Stimulated activated CD4-positive, alpha-beta T cell treated with anti-CD3 and anti-CD28 coated beads, Interleukin-1b, Interleukin-23, amount 100 ng/mL, for 24 hours (primary cell): ENCODE measurements at regions not wholly inside any gene's neighbourhood (a gene's known extent, or its start where the extent isn't known, plus 50 kb on each side); places are given as distances from the start of the nearest gene placed in this dataset.
"Not testable (repeated sequence)": the region's sequence is repeated elsewhere in the genome, so short reads cannot be mapped to it uniquely, and the experiment has no call there.

Experiments used
- DNase-seq, 4 experiments: peaks; one replicate each; pipeline ENCODE4 v3.0.0-alpha.2; 2020; ENCODE audit warnings: low read depth in 4 of 4, low spot score in 1 of 4

- no peak for DNase-seq
Measured at GRCh38 chr12:83767723-83768122, 1081.0 kb downstream of the TMTC2 start.

DNA sequence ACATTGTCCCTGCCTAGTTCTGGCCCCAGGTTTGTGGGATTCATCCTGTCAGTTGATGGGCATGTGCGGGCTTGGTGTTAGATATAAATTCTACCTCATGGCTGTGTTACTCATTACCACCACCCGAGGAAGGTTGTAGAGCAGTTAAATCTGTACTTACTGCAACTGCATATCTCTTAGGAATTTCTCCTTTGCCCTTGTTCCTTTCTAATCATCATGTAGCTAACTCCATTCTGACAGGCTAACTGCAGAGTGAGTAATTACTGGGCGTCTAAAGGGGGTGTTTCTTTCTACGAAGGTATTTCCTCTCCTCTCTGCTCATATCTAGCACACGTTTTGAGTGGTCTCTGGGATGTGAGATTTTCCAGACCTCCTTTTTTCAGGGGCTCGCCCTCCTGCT is 1076.7 kb downstream of the TMTC2 start:
- no peak for DNase-seq

DNA sequence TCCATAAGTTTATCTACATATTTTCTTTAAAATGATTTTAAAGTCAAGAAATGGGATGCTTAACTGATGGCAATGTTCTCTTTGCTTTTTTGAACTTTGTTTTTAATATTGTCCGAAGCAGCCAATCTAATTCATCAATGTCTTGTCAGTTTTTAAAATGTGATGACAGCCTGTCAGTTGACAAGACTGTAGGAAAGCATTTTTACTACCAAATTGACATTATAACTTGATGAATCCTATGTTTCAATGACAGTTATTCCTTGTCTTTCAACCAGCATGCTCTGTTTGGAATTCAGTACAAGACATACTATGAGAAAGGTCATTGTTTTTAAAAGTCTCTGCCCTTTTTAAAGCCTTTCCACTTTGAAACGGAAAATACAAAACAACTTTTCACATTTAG is 1073.2 kb downstream of the TMTC2 start:
- DNase-seq = no peak

DNA sequence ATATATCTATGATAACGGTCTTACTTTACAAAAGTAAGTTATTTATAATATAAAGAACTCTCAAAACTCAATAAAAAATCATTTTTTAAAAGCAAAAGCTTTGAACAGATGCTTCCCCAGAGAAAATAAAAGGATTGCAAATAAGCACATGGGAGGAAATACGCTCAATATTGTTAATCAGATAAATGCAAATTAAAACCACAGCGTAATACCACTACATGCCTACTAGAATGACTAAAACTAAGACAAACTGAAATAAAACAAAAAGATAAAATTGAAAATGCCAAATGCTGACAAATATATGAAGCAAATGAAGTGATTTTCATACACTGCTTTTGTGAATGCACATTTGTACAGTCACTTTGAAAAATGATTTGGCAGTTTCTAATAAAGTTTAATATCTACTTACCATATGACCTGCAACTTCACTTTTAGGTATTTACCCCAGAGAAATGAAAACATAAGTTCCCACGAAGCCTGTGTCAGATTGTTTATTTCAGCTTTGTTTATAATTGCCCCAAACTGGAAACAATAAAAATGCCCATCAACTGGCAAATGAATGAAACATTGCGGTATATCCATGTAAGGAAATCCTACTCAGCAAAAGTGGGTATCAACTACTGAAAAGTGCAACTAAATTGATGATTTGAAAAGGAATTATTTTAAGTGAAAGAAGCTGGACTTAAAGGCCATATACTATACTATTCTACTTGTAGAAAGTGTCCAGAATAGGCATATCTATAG is 1072.4 kb downstream of the TMTC2 start:
- DNase-seq = no peak

DNA sequence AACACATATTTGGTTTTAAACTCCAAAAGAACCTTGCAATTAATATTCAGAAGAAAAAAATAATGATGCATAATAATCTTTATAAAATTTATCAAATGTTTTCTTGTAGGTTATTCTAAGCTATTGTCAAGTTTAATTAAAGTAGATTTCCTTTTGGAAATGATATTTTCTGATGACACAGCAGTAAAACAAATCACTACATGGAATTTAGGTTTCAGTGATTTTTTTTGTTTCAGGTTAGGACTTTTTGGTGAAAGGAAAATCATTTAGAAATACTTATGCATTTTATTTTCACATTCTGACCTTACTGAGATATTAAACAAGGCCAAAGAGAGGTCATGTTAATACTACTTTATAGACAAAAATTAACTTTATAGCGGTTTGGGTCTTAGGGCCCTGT is 1067.2 kb downstream of the TMTC2 start:
- no peak for DNase-seq

DNA sequence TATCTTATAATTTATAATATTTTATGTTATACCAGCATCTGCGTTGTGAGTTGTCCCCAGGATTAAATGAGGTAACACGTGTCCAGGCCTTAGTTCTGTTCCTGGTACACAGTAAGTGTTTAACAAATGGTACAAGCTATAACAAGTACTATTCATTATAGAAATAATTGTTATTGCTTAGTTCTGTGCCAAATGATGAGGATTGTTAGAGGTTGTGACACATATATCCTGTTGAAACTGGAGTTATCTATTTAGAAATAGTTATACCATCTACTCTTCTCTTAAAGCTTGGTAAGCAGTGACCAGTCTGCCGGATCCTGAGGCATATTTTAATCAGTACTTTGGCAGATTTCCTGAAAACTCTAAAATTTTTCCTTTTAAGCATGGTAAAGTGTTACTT is 1066.5 kb downstream of the TMTC2 start:
- DNase-seq = no peak

DNA sequence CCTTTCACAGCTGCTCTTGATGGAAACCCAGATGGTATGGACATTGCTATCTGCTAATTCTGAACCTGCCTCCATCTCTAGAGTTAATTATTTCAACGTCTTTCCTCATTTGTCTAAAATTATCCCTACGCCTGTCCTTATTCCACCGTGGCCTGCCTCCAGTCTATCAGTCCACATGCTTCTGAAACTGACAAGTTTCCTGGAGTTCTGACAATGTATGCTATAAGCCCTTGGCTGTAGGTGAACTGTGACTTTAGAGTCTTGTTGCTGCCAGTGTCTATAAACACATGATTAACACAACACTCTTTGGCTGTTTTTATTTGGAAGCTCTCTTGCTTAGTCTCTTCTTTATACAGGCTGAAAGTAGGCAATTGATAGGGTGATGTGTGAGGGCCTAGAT is 1052.9 kb downstream of the TMTC2 start:
- DNase-seq = no peak

DNA sequence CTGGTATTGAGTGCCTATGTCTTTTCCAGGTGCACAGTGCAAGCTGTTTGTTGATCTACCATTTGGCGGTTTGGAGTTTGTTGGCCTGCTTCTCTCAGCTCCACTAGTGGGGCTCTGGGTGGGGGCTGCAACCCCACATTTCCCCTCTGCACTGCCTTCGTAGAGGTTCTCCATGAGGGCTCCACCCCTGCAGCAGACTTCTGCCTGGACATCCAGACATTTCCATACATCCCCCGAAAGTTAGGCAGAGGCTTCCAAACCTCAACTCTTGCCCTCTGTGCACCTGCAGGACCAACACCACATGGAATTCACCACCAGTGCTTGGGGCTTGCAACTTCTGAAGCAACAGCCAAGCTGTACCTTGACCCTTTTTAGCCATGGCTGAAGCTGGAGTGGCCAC is 1024.1 kb downstream of the TMTC2 start:
- DNase-seq = no peak

- no peak for DNase-seq
Measured at GRCh38 chr12:83709899-83710298, 1023.2 kb downstream of the TMTC2 start.

DNA sequence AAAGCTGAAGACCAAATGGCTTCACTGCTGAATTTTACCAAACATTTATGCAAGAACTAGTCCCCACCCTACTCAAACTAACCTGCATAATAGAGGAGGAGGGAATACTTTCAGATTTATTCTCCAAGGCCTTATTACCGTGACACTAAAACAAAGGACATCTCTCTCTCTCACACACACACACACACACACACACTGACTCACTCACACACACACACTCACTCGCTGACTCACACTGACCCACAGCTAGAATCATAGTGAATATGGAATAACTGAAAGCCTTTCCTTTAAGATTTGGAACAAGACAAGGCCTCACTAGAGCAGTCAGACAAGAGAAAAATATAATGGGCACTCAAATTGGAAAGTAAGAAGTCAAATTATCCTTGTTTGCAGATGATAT is 1014.1 kb downstream of the TMTC2 start:
- DNase-seq = no peak

GRCh38 chr12:83696311-83696710 is 1009.6 kb downstream of the TMTC2 start:
- not testable (repeated sequence) for DNase-seq

GRCh38 chr12:83691730-83692129 is 1005.0 kb downstream of the TMTC2 start:
- DNase-seq = no peak

DNA sequence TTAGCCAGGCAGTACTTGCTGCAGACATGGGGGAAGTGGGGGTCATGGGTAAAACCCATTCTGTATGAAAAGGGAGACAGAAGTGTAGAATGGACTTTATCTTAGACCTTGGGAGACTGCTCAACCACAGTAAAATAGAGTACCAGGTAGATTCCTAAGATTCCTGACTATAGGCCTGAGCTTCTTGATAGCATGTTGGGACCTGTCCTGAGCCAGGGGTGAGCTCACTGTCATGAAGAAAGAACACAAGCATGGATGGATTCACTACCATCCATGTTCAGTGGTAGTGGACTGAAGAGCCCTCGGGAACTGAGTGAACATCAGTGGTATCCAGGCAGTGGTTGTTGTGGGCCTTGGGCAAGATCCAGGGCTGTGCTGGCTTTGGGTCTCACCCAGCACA is 1003.8 kb downstream of the TMTC2 start:
- DNase-seq = no peak

DNA sequence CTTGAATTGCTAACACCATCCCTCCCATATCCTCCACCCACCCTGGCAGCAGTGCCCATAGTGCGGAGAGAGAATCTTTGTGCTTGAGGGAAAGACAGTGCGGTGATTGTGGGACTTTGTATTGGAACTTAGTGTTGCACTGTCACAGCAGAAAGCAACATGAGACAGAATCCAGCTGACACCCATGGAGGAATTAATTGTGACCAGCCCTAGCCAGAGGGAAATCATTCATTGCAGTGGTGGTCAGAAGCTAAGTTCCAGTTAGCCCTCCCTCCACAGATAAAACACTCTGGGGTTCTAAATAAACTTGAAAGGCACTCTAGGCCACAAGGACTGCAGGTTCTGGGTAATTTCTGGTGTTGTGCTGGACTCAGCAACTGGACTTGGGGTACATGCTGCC is 1002.6 kb downstream of the TMTC2 start:
- DNase-seq = no peak

DNA sequence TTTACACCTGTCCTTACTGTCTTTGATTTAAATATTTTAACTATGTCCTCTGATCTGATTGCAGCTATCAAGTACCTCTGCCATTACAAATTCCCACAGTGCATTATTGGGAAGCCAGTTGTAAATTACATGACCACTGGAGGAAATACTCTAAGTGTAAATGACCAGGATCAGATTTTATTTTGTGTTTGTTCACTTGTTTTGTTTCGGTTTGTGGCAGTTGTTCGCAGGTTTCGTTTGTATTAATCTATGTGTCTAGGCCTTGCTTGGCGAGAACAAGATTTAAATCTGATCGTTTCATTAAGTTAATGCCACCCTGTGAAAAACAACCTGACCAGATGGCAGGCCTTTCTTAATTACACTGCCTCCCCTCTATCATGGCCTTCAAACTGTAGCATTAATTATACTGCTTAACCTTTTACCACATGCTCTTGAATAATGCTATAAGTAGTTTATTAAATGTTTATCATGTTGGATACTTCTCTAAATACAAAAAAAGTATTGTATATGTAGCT is 990.1 kb downstream of the TMTC2 start:
- no peak for DNase-seq

DNA sequence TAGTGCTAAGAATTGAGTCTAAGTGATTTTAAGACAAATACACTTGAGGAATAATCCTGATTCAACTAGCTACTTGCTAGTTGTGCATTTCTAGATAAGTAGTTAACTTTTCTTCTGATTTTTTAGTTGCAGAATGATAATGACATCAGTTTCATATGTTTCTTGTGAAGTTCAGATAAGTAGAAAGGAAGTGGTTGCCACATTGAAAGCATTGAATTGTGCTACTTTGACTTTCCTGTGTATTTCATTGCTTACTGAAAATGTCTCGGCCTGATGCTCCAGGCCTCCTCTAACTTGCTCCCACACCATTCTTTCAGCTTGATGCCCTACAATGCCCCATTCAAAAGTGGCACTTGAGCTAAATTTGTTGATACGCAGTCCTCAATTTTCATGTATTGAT is 980.0 kb downstream of the TMTC2 start:
- no peak for DNase-seq

- DNase-seq = no peak
Measured at GRCh38 chr12:83665634-83666218, 979.0 kb downstream of the TMTC2 start.

DNA sequence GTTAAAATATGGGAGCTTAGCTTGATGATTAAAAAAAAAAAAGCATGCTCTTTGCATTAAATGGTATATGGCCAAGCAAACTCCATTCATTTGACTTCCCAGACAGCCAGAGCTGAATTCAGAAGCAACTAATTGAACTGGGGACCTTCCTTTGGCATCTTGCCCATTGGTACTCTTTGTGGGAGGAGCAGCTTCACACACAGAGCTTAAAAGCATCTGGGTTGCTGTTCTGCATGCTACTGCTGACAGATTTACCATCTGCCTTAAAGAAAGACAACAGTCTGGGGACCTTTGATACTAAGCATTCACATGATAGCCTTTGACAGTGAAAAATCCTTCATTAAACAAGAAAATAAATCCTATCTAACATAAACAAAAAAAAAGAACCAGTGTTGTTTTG is 977.9 kb downstream of the TMTC2 start:
- no peak for DNase-seq

- no peak for DNase-seq
Measured at GRCh38 chr12:83660727-83661358, 974.1 kb downstream of the TMTC2 start.

- no peak for DNase-seq
Measured at GRCh38 chr12:83659321-83659720, 972.6 kb downstream of the TMTC2 start.

DNA sequence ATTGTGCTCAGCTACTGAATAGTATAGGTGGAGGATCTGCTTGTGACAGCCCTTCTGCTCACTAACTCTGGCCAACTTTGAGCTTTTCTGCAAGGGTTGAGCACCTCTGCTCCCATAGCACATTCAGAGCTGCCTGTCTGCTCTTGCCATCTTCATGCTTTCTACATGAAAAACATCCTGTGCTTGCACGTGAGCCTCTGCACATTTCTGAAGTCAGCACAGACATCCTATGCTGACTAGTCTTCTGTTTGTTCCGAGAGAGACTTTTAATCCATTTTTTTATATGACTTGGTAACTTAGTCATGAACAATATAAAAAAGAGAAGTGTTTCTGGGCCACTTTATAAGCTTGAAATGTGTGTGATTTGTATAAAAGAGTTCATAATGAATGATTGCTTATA is 969.3 kb downstream of the TMTC2 start:
- DNase-seq = no peak

DNA sequence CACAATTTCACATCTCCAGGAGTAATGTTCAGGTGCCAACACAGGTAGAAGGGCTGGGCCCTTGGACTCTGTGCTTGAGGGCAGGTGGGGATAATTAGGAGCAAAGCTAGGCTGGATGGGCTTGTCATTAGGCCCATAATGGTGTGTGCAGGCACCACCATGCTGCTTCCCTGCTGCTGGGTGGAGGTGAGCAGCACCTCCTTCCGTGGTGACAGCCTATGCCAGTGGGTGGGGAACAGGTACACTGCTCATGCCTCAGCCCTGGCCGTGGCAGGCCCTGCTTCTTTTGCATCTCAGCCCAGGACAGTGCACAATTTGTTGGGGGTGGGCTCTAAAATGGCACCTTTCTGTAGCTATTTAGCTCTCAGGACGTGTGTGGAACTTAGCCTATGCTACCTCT is 955.5 kb downstream of the TMTC2 start:
- DNase-seq = no peak
